GM12878 (cell line): ENCODE measurements at regions not wholly inside any gene's neighbourhood (a gene's known extent, or its start where the extent isn't known, plus 50 kb on each side); places are given as distances from the start of the nearest gene placed in this dataset.

Experiments
- ATAC-seq: fragments of 200-7000 bp; cut with Tn5 transposase; 3 replicates; pipeline ENCODE4 v1.9.1; 2020; ENCODE audit warnings: mild to moderate bottlenecking, moderate library complexity
- BruUV-seq: library from RNA; stranded (reverse); fragments of 400-500 nt; replicated peaks from 2 replicates; lab custom pipeline; 2021; lab: Mats Ljungman, UMichigan
- CTCF ChIA-PET: fragments of 300-600 bp; sonication (Branson Sonifier 250); formaldehyde crosslinking; extraction: SDS; loops from one replicate; lab custom pipeline; 2021; ENCODE audit warnings: inconsistent platforms; lab: Yijun Ruan, JAX
- POLR2A ChIA-PET: fragments of 350-600 bp; formaldehyde crosslinking; extraction: SDS; loops from one replicate; lab custom pipeline; 2021; ENCODE audit warnings: inconsistent platforms; lab: Charles Lee
- RAD21 ChIA-PET: fragments of 300-600 bp; sonication (Branson Sonifier 250); formaldehyde crosslinking; loops from one replicate; lab custom pipeline; 2023; ENCODE audit warnings: antibody characterized with exemption; ENCODE audit not compliant: unreplicated experiment; lab: Charles Lee
- SMC1A ChIA-PET: fragments of 300-600 bp; sonication (Branson Sonifier 250); formaldehyde crosslinking; loops from one replicate; lab custom pipeline; 2023; ENCODE audit not compliant: unreplicated experiment, uncharacterized antibody; lab: Charles Lee
- DNase-seq: peaks from one replicate; pipeline ENCODE4 v3.0.0-alpha.2; 2011; ENCODE audit warnings: low read depth, low spot score
- FAIRE-seq: peaks from 3 replicates; lab custom pipeline; 2011; peaks lifted over from hg19 to GRCh38; lab: Jason Lieb, UNC
- H2AFZ ChIP-seq: 2 replicates; pipeline ENCODE4 v1.6.0; 2011; ENCODE audit warnings: low read depth, low read length, control low read depth; ENCODE audit not compliant: control insufficient read depth
- H3K27ac ChIP-seq: 2 replicates; pipeline ENCODE4 v1.5.1; 2011; ENCODE audit warnings: control low read depth; ENCODE audit not compliant: control insufficient read depth, insufficient read depth
- H3K27me3 ChIP-seq, 2 experiments: replicated peaks in 1 of 2; 2 replicates each; pipeline versions ENCODE4 v1.6.0 to v1.6.1; 2011; ENCODE audit warnings: low read length in 1 of 2; ENCODE audit not compliant: control insufficient read depth in 2 of 2, insufficient read depth in 2 of 2
- H3K36me3 ChIP-seq, 2 experiments: 2 replicates each; pipeline ENCODE4 v1.5.1; 2011; ENCODE audit warnings: low read length in 1 of 2; ENCODE audit not compliant: control insufficient read depth in 2 of 2, insufficient read depth in 2 of 2
- H3K4me1 ChIP-seq: 2 replicates; pipeline ENCODE4 v1.6.1; 2011; ENCODE audit warnings: mild to moderate bottlenecking, low read length, moderate library complexity, mixed read lengths; ENCODE audit not compliant: control insufficient read depth, insufficient read depth
- H3K4me2 ChIP-seq: 2 replicates; pipeline ENCODE4 v1.6.0; 2011; ENCODE audit warnings: control low read depth; ENCODE audit not compliant: control insufficient read depth, insufficient read depth
- H3K4me3 ChIP-seq: fragments of 200-600 bp; sonication (generic); 2 replicates; pipeline ENCODE4 v1.5.1; 2016
- H3K79me2 ChIP-seq: 2 replicates; pipeline ENCODE4 v1.6.0; 2011; ENCODE audit warnings: low read length; ENCODE audit not compliant: control insufficient read depth, insufficient read depth
- H3K9ac ChIP-seq: 2 replicates; pipeline ENCODE4 v1.8.0; 2011; ENCODE audit warnings: low read length, control low read depth, mixed read lengths; ENCODE audit not compliant: control insufficient read depth, insufficient read depth
- H3K9me3 ChIP-seq: replicated peaks from 3 replicates; pipeline ENCODE4 v1.5.1; 2011; ENCODE audit warnings: mild to moderate bottlenecking, low read length; ENCODE audit not compliant: control insufficient read depth, insufficient read depth
- H4K20me1 ChIP-seq: 2 replicates; pipeline ENCODE4 v1.6.0; 2011; ENCODE audit not compliant: control insufficient read depth, insufficient read depth
- FOXK2 ChIP-seq: fragments of 450-650 bp; IDR thresholded peaks from 2 replicates; pipeline ENCODE4 v1.6.1; 2017; ENCODE audit warnings: mild to moderate bottlenecking, moderate library complexity
- SKIL ChIP-seq: fragments of 450-650 bp; IDR thresholded peaks from 2 replicates; pipeline ENCODE4 v1.6.1; 2017; ENCODE audit warnings: mild to moderate bottlenecking, low read depth, inconsistent platforms; ENCODE audit not compliant: poor library complexity, severe bottlenecking
- SP1 ChIP-seq: IDR thresholded peaks from one replicate; pipeline ENCODE4 v1.6.1; 2011; ENCODE audit warnings: low read depth, low read length
- TARDBP ChIP-seq: IDR thresholded peaks from 2 replicates; pipeline ENCODE4 v1.6.1; 2016; ENCODE audit warnings: borderline replicate concordance
- TCF7 ChIP-seq: IDR thresholded peaks from 2 replicates; pipeline ENCODE4 v1.6.1; 2014; ENCODE audit warnings: antibody characterized with exemption, borderline replicate concordance
- USF2 ChIP-seq: IDR thresholded peaks from 2 replicates; pipeline ENCODE4 v1.6.1; 2011; ENCODE audit warnings: low read depth, low read length, improper control_type of control experiment, borderline replicate concordance
- WGBS: methylation state at CpG from one replicate; pipeline ENCODE4 v1.1.6; 2016; ENCODE audit warnings: low lambda C conversion rate; ENCODE audit not compliant: insufficient replicate concordance, insufficient coverage; ENCODE audit errors: missing lambda C conversion rate; 5-methylcytosine and 5-hydroxymethylcytosine counted together
- in situ Hi-C: fragments of 300-500 bp; cut with MboI; formaldehyde crosslinking; loops from 9 replicates; pipeline ENCODE4 v1.14.3; 2018; ENCODE audit warnings: mixed read lengths
- intact Hi-C: fragments of 100-400 bp; cut with micrococcal nuclease; formaldehyde crosslinking; loops from one replicate; pipeline ENCODE4 v1.14.2; 2022; ENCODE audit not compliant: unreplicated experiment

- ChIA-PET RAD21 (no interaction called here), POLR2A (no interaction called here), SMC1A (no interaction called here), CTCF (no interaction called here)
- ATAC-seq (no peak), DNase-seq (no peak), FAIRE-seq (no peak)
- H3K4me2 ChIP-seq: no peak overlapping the region
- in situ Hi-C loops: no loop called here
- no peak overlapping the region for H2AFZ ChIP-seq
- no peaks in the 10 kb centered on the region for H3K27me3 ChIP-seq
- H3K27ac ChIP-seq: no peak overlapping the region
- no peaks in the 10 kb centered on the region for H4K20me1 ChIP-seq
- WGBS: 0% methylated on average over 1 of the region's 1 CpG
- H3K9me3 ChIP-seq: no peaks in the 10 kb centered on the region
- H3K4me3 ChIP-seq: no peak overlapping the region
- no peaks in the 10 kb centered on the region for H3K36me3 ChIP-seq
- no TSS peak for BruUV-seq
- no peaks in the 10 kb centered on the region for H3K4me1 ChIP-seq
- H3K9ac ChIP-seq: no peak overlapping the region
- intact Hi-C loops: no loop called here
- no peak for TF ChIP-seq FOXK2
- no peak for TF ChIP-seq TCF7
- no peak for TF ChIP-seq USF2
- TF ChIP-seq SP1: no peak
- no peak for TF ChIP-seq SKIL
- no peak for TF ChIP-seq TARDBP
- no peaks in the 10 kb centered on the region for H3K79me2 ChIP-seq
Observed at GRCh38 chr16:75913958-75914357, 187.7 kb upstream of the CPHXL start.
